ENCODE measurements at regions not wholly inside any gene's neighbourhood (a gene's known extent, or its start where the extent isn't known, plus 50 kb on each side); places are given as distances from the start of the nearest gene placed in this dataset.

DNA sequence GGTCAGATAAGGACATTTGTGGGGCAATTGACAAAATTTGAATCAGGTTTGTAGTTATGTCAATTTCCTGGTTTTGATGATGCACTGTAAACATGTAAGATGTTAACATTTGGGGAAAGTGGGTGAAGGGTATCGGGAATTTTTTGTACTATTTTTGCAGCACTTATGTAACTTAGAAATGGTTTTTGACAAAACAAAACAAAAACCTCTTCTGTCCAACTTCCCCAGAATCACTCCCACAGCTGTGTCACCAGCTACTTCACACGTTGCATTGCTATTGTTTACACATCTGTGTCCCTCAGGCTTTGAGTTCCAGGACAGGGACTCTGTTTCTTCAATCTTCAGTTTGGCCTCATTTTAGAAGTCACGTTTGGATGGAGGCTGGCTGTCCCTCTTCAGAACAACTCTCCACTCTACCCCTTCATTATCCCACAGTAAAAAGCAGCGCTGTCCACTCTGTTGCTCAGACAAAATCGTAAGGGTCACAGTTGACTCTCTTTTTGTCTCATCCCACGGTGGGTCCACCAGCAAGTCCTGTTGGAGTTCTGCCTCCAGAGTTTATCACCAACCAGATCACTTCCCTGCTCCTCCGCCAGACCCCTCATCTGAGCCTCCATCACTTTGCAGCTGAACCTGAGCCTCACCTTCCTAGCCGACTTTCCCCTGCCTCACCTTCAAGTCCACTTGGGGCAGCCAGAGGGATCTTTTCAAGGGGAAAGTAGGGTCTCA lies 63.2 kb downstream of the NENF start:
- no peak for ATAC-seq
- DNase-seq: no peak
- Mint-ChIP-seq H3K27me3 (peaks cover 52% of the 10 kb centered on the region), H3K4me1 (peaks cover 12% of the 10 kb centered on the region), H3K27ac (no peak overlapping the region), H3K4me3 (peak overlapping the region; percentile 16), H3K36me3 (ENCODE audit: low read depth) (peaks cover 9% of the 10 kb centered on the region)
- no peaks in the 10 kb centered on the region for H3K9me3 ChIP-seq (ENCODE audit: control insufficient read depth, low read length, poor library complexity, severe bottlenecking)

DNA sequence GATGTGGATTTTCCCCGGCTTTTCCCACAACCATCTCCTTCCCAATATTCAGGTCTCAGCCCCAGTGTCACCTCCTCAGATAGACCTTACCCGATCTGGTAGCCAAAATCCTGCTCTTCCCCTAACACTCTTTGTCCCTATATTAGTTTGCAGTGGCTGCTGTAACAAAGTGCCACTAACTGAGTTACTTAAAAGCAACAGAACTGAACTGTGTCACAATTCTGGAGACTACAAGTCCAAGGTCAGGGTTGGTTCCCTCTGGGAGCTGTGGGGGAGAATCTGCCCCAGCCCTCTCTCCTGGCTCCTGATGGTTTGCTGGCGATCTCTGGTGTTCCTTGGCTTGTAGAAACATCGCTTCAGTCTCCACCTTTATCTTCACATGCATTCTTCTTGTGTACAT lies 64.0 kb downstream of the NENF start:
- DNase-seq: no peak
- H3K4me1 Mint-ChIP-seq: peaks cover 12% of the 10 kb centered on the region
- H3K36me3 Mint-ChIP-seq (ENCODE audit: low read depth): peaks cover 9% of the 10 kb centered on the region
- no peak for ATAC-seq
- H3K27ac Mint-ChIP-seq: no peak overlapping the region
- H3K4me3 Mint-ChIP-seq: no peak overlapping the region
- peaks cover 46% of the 10 kb centered on the region for H3K27me3 Mint-ChIP-seq
- H3K9me3 ChIP-seq (ENCODE audit: control insufficient read depth, low read length, poor library complexity, severe bottlenecking): no peaks in the 10 kb centered on the region

DNA sequence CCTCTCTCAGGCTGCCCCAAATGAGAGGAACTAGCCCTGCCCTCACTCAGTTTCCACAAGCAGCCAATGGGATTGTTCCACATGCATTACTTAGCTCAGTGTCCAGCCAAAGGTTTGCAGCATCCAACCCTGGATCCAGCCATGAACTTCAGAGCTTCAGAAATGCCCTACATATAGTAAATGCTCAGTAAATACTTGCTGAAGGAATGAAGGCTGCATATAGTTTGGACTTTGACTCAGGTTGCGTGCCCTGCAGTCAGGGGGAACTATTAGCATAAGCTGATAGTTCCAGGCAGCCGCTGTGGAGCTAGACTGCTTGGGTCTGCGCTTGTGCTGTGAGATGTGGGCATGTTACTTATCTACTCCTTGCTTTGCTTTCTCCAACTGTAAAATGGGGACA lies 64.8 kb downstream of the NENF start:
- H3K36me3 Mint-ChIP-seq (ENCODE audit: low read depth): peaks cover 9% of the 10 kb centered on the region
- peaks cover 12% of the 10 kb centered on the region for H3K4me1 Mint-ChIP-seq
- H3K9me3 ChIP-seq (ENCODE audit: control insufficient read depth, low read length, poor library complexity, severe bottlenecking): no peaks in the 10 kb centered on the region
- no peak overlapping the region for H3K4me3 Mint-ChIP-seq
- H3K27me3 Mint-ChIP-seq: peaks cover 39% of the 10 kb centered on the region
- DNase-seq: no peak
- H3K27ac Mint-ChIP-seq: no peak overlapping the region
- ATAC-seq: no peak

DNA sequence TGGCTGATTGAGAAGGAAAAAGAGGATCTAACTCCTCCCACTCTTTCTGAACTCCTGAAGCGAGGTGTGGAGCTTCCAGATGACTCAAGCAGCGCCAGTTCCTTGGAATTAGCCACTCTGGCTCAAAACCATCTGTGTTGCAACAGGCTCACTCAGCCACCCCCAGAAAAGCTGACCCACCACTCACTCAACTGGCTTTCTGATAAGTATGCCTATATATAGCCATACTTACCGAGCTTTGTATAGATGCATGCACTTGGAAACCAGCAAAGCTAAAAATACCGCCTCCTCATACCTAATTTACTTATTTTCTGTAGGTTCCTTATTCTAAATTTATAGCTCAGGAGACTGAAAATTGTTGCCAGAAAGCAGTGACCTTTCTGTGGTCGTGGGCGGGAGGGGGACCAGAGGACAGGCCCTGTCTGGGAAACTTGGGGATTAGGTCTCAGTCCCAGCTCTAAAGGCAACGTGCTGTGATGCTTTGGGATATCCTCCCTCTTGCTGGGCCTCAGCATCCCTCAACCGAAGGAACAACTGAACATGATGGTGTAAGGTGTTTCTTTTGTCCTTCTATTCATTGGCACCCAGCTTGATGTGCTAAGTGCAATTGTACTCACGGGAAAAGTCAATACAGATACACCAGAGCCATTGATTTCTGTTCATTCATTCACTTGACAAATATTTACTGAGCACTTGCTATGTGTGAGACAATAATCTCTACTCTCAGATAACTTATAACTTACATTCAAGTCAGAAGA lies 65.7 kb downstream of the NENF start:
- Mint-ChIP-seq H3K27me3 (peaks cover 39% of the 10 kb centered on the region), H3K4me3 (no peak overlapping the region), H3K27ac (no peak overlapping the region), H3K36me3 (ENCODE audit: low read depth) (peaks cover 9% of the 10 kb centered on the region), H3K4me1 (peaks cover 12% of the 10 kb centered on the region)
- DNase-seq (no peak), ATAC-seq (no peak)
- H3K9me3 ChIP-seq (ENCODE audit: control insufficient read depth, low read length, poor library complexity, severe bottlenecking): no peaks in the 10 kb centered on the region

DNA sequence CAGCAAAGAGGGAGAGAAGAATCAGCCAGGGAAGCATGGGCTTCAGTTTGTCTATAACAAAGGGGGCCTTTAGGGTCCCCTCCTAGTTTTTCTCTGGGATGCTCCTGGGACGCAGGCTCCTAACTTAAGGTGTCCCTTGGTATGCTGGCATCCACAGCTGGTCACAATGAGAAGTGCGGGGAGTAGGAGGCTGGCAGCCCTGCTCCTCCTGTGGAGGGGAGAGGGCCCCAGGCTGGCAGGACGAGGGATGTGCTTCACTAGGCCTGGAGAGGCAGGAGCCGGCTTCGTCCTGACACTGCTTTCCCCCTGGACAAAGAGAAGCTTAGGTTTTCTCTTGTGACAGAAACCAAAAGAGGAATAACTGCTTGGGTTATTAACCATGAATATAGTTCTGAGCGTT lies 67.6 kb downstream of the NENF start:
- Mint-ChIP-seq H3K36me3 (ENCODE audit: low read depth) (peaks cover 9% of the 10 kb centered on the region), H3K27me3 (peaks cover 39% of the 10 kb centered on the region), H3K4me1 (peaks cover 8% of the 10 kb centered on the region), H3K4me3 (no peak overlapping the region), H3K27ac (no peak overlapping the region)
- no peaks in the 10 kb centered on the region for H3K9me3 ChIP-seq (ENCODE audit: control insufficient read depth, low read length, poor library complexity, severe bottlenecking)
- DNase-seq: no peak
- ATAC-seq: no peak

DNA sequence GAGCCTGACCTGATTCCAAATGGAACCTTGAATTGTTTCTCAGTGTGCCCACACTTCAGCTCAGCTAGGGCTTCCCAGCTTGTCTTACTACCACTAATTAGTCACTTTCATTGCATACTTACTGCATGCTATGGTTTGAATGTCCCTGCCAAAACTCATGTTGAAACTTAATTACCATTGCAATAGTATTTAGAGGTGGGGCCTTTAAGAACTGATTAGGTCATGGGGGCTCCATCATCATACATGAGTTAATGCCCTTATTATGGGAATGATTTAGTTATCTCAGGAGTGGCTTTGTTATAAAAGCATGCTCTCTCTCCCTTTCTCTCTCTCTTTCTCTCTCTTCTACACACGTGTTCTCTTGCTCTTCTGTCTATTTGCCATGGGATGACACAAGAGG lies 68.3 kb downstream of the NENF start:
- Mint-ChIP-seq H3K27ac (no peak overlapping the region), H3K4me1 (peaks cover 8% of the 10 kb centered on the region), H3K4me3 (no peak overlapping the region), H3K27me3 (peaks cover 37% of the 10 kb centered on the region), H3K36me3 (ENCODE audit: low read depth) (peaks cover 9% of the 10 kb centered on the region)
- ATAC-seq: no peak
- no peaks in the 10 kb centered on the region for H3K9me3 ChIP-seq (ENCODE audit: control insufficient read depth, low read length, poor library complexity, severe bottlenecking)
- no peak for DNase-seq

DNA sequence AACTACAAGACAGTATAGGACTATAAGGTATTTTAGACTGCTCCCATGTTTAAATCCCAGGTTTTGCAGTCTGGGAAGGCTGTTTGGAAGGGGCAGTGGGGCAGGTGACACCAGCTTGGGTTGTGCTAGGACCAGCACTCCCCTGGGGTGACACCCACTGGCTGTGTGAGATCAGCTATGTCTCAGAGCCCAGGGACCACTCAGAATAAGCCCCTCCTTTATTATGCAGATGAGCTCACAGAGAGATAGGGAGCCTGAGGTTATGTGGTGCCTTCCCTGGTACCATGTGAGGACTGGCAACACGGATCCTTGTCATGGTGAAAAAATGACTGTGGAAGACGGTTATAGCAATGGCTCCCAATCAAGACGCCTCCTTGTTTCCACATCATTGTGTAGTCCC lies 71.0 kb downstream of the NENF start:
- H3K4me1 Mint-ChIP-seq: peaks cover 2% of the 10 kb centered on the region
- peaks cover 18% of the 10 kb centered on the region for H3K27me3 Mint-ChIP-seq
- H3K27ac Mint-ChIP-seq: no peak overlapping the region
- no peaks in the 10 kb centered on the region for H3K9me3 ChIP-seq (ENCODE audit: control insufficient read depth, low read length, poor library complexity, severe bottlenecking)
- ATAC-seq (no peak), DNase-seq (no peak)
- peaks cover 7% of the 10 kb centered on the region for H3K36me3 Mint-ChIP-seq (ENCODE audit: low read depth)
- no peak overlapping the region for H3K4me3 Mint-ChIP-seq

DNA sequence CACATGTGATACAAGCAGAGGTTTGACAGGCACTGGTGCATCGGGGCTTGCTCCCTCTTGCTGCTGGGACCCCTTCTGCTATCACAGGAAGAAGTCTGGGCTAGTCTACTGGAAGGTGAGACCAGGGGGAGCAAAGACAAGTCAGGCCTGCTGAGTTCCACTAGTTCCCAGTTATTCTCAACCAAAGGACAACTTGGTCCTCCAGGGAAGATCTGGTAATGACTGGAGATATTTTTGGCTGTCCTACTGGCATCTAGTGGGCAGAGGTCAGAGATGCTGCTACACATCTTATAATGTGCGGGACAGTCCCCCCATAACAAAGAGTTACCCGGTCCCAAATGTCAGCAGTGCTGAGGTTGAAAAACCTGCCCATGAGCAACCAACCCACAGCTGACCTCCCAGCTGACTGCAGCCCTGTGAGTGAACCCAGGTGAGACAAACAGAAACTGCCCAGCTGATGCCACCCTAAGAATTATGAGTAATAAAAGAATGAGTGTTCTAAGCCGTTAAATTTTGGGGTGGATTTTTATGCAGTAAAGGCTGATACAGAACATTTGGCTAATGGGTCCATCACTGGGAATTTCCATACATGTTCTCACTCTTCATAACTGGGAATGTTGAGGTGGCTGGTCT lies 71.6 kb downstream of the NENF start:
- H3K36me3 Mint-ChIP-seq (ENCODE audit: low read depth): peaks cover 8% of the 10 kb centered on the region

DNA sequence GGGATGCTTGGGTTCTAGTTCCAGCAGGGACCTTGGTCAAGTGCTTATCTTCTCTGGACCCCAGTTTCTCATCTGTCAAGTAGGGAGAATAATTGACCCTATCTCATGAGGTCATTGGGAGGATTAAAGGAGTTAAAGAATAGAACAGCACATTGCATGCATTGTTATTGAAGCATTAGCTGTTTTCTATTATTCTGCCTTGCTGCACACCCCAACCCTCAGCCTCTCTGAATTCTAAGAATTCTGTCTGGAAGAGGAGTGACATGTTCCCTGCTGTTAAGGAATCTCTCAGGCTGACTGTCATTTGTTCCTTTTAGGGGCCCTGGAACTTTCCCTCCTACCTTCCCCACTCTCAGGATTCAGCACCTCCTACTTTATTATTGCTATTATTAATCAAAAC lies 73.9 kb downstream of the NENF start:
- peaks cover 4% of the 10 kb centered on the region for H3K4me1 Mint-ChIP-seq
- no peak overlapping the region for H3K27ac Mint-ChIP-seq
- ATAC-seq: no peak
- no peak overlapping the region for H3K4me3 Mint-ChIP-seq
- H3K9me3 ChIP-seq (ENCODE audit: control insufficient read depth, low read length, poor library complexity, severe bottlenecking): no peaks in the 10 kb centered on the region
- no peak for DNase-seq
- peaks cover 6% of the 10 kb centered on the region for H3K36me3 Mint-ChIP-seq (ENCODE audit: low read depth)
- H3K27me3 Mint-ChIP-seq: peaks cover 33% of the 10 kb centered on the region

More for the DNA sequence above, 71.6 kb downstream of the NENF start:
- no peaks in the 10 kb centered on the region for H3K9me3 ChIP-seq (ENCODE audit: control insufficient read depth, low read length, poor library complexity, severe bottlenecking)
- Mint-ChIP-seq H3K4me1 (peaks cover 4% of the 10 kb centered on the region), H3K27me3 (peaks cover 20% of the 10 kb centered on the region), H3K27ac (no peak overlapping the region), H3K4me3 (no peak overlapping the region)
- DNase-seq (no peak), ATAC-seq (no peak)

DNA sequence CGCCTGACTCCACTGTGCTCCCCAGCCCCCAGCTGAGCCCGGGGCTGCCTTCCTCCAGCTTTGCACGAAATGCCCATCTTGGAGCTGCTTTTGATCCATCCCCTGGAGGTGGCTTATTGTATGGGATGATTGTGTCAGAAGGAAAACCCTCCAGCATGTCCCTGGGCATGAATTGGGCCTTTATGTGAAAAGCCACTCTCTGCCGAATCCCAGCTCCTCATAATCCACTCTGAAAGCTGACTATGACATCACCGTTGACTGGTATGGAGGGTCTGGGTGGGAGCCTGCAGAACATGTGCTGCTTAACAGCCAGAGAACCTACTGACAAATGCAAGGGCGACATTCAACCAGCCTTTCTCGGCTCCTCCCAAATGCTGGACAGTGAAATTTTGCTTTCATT lies 74.6 kb downstream of the NENF start:
- Mint-ChIP-seq H3K4me3 (no peak overlapping the region), H3K27me3 (peaks cover 40% of the 10 kb centered on the region), H3K4me1 (peaks cover 4% of the 10 kb centered on the region), H3K27ac (no peak overlapping the region), H3K36me3 (ENCODE audit: low read depth) (peaks cover 4% of the 10 kb centered on the region)
- no peaks in the 10 kb centered on the region for H3K9me3 ChIP-seq (ENCODE audit: control insufficient read depth, low read length, poor library complexity, severe bottlenecking)
- no peak for DNase-seq
- no peak for ATAC-seq

DNA sequence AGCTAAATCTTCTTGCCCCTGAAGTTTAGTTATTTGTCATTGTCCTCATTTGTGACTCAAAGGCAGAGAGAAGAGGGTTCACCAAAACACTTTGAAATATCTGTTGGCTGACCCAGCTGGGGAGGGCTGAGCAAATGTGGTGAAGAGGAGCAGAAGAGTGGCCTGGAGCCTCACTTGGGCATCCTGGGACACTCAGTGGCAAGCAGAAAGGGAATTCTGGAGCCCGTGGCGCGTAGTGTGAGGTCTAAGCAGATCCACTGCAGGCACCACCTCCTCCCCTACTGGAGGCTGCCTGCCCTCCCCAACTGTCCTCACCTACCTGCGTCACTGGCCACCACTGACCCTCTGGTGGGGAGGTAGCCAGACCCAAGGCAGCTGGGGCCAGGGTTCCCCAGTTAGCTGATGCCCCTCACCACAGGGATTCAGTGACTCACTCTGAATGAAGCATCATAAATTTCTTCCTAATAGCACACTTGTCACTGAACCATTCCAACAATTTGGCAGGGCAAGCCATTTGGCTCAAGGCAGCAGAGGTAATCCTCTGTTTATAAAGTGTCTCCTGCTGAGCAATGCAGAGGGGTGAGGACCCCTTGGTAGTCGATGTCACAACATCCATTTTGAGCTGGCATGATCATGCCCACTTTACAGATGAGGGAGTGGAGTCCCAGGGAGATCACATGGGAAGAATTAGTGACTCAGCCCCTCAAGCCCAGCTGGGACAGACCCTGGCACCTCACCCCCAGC lies 80.3 kb downstream of the NENF start:
- Mint-ChIP-seq H3K4me3 (no peak overlapping the region), H3K36me3 (ENCODE audit: low read depth) (peaks cover 12% of the 10 kb centered on the region), H3K4me1 (peaks cover 4% of the 10 kb centered on the region), H3K27me3 (peaks cover 87% of the 10 kb centered on the region), H3K27ac (no peak overlapping the region)
- no peak for DNase-seq
- no peak for ATAC-seq
- no peaks in the 10 kb centered on the region for H3K9me3 ChIP-seq (ENCODE audit: control insufficient read depth, low read length, poor library complexity, severe bottlenecking)

DNA sequence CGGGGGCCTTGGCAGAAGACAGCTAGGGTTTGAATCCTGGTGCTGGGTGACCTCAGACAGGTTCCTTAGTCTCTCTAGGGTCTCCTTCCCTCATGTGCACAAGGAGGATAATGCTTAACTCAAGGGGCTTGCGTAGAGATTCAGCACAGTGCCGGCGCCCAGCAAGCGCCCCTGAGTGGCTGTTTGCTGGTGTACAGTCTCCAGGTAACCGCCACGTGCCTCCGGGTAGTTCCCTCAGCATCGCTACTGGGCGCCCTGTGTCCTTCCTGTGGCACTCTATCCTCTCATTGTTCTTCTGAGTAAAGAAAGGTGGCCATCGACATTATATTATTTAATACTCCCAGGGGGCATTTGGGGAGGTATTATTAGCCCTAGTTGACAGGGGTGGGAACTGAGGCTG lies 80.9 kb downstream of the NENF start:
- peaks cover 85% of the 10 kb centered on the region for H3K27me3 Mint-ChIP-seq
- H3K4me1 Mint-ChIP-seq: peaks cover 3% of the 10 kb centered on the region
- no peak overlapping the region for H3K27ac Mint-ChIP-seq
- peaks cover 11% of the 10 kb centered on the region for H3K36me3 Mint-ChIP-seq (ENCODE audit: low read depth)
- ATAC-seq: no peak
- no peak overlapping the region for H3K4me3 Mint-ChIP-seq
- H3K9me3 ChIP-seq (ENCODE audit: control insufficient read depth, low read length, poor library complexity, severe bottlenecking): no peaks in the 10 kb centered on the region
- no peak for DNase-seq

DNA sequence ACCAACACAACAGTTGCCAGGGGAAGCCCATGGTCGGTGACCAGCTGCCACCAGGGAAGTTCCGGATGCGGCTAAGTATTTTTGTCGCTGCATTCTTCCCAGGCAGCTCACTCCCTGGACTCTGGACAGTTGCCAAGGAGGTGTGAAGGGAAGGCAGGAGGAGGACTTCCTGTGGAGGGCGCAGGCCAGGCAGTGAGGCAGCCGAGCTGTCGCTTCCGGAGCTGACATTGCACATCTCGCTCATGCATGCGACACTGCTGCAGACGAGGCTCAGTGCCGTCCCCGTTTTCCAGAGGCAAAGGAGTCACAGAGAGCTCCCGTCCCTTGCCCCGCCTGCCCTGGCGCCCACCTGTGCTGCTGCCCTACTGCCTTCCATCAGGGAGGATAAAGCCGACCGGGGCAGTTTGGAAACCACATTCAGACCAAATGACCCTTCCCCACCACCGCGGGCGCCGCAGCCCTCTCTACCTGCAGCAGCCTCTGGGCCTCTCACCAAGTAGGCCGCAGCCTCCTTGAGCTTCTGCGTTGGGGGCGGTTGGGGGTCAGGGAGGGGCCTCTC lies 81.4 kb downstream of the NENF start:
- Mint-ChIP-seq H3K27ac (no peak overlapping the region), H3K4me1 (no peaks in the 10 kb centered on the region), H3K4me3 (peak overlapping the region; percentile 41), H3K27me3 (peaks cover 86% of the 10 kb centered on the region), H3K36me3 (ENCODE audit: low read depth) (peaks cover 8% of the 10 kb centered on the region)
- DNase-seq: no peak
- no peak for ATAC-seq
- no peaks in the 10 kb centered on the region for H3K9me3 ChIP-seq (ENCODE audit: control insufficient read depth, low read length, poor library complexity, severe bottlenecking)

Data from T-helper 17 cell (primary cell).